Raji (cell line): ENCODE measurements at regions not wholly inside any gene's neighbourhood (a gene's known extent, or its start where the extent isn't known, plus 50 kb on each side); places are given as distances from the start of the nearest gene placed in this dataset.

Experiments used
- POLR2A ChIP-seq: IDR thresholded peaks from 2 replicates; pipeline ENCODE4 v1.6.1; 2011; ENCODE audit warnings: low read depth, low read length, control low read depth; ENCODE audit not compliant: insufficient read depth

- no peak for TF ChIP-seq POLR2A
Measured at GRCh38 chr6:155709262-155709661, 253.6 kb upstream of the NOX3 start.

- no peak for TF ChIP-seq POLR2A
Measured at GRCh38 chr6:155708100-155708499, 252.5 kb upstream of the NOX3 start.

GRCh38 chr6:155706806-155707205, 251.2 kb upstream of the NOX3 start:
- TF ChIP-seq POLR2A: no peak

- TF ChIP-seq POLR2A: no peak
Measured at GRCh38 chr6:155706341-155706740, 250.7 kb upstream of the NOX3 start.

GRCh38 chr6:155701342-155701741, 245.7 kb upstream of the NOX3 start:
- no peak for TF ChIP-seq POLR2A

GRCh38 chr6:155695495-155695894, 239.9 kb upstream of the NOX3 start:
- TF ChIP-seq POLR2A: no peak

- TF ChIP-seq POLR2A: no peak
Measured at GRCh38 chr6:155694419-155694790, 238.8 kb upstream of the NOX3 start.

- TF ChIP-seq POLR2A: no peak
Measured at GRCh38 chr6:155693573-155694418, 238.2 kb upstream of the NOX3 start.

GRCh38 chr6:155690820-155691219, 235.2 kb upstream of the NOX3 start:
- no peak for TF ChIP-seq POLR2A

GRCh38 chr6:155687645-155688044, 232.0 kb upstream of the NOX3 start:
- TF ChIP-seq POLR2A: no peak

- TF ChIP-seq POLR2A: no peak
Measured at GRCh38 chr6:155684416-155685196, 229.0 kb upstream of the NOX3 start.

- TF ChIP-seq POLR2A: no peak
Measured at GRCh38 chr6:155678361-155678760, 222.7 kb upstream of the NOX3 start.

GRCh38 chr6:155676346-155676745, 220.7 kb upstream of the NOX3 start:
- no peak for TF ChIP-seq POLR2A

GRCh38 chr6:155670655-155671054, 215.0 kb upstream of the NOX3 start:
- no peak for TF ChIP-seq POLR2A

GRCh38 chr6:155660251-155660977, 204.8 kb upstream of the NOX3 start:
- no peak for TF ChIP-seq POLR2A

- no peak for TF ChIP-seq POLR2A
Measured at GRCh38 chr6:155656024-155656423, 200.4 kb upstream of the NOX3 start.

GRCh38 chr6:155654474-155654873, 198.8 kb upstream of the NOX3 start:
- no peak for TF ChIP-seq POLR2A
